Liver (tissue), 3 donors: ENCODE measurements at regions not wholly inside any gene's neighbourhood (a gene's known extent, or its start where the extent isn't known, plus 50 kb on each side); places are given as distances from the start of the nearest gene placed in this dataset.

ENCODE experiments used
- ATF3 ChIP-seq: IDR thresholded peaks from 2 replicates; pipeline ENCODE4 v1.6.1; 2016; ENCODE audit warnings: antibody characterized with exemption
- CTCF ChIP-seq: fragments of 150-350 bp; IDR thresholded peaks from 2 replicates; pipeline ENCODE4 v1.5.1; 2017; ENCODE audit warnings: improper control_type of control experiment, low read depth, low read length; ENCODE audit not compliant: missing input control
- EGR1 ChIP-seq, 2 donors: IDR thresholded peaks; 2 replicates each; pipeline ENCODE4 v1.6.1; 2016 to 2018; ENCODE audit warnings: antibody characterized with exemption in 2 of 2, low read depth in 2 of 2
- GABPA ChIP-seq, 2 donors: IDR thresholded peaks in 1 of 2; conservative IDR thresholded peaks in 1 of 2; 2 replicates each; pipeline ENCODE4 v1.6.1; 2016; ENCODE audit warnings: antibody characterized with exemption in 2 of 2, mild to moderate bottlenecking in 1 of 2, moderate library complexity in 1 of 2
- RAD21 ChIP-seq, 2 donors: IDR thresholded peaks; 2 replicates each; pipeline ENCODE4 v1.6.1; 2016; ENCODE audit warnings: antibody characterized with exemption in 2 of 2, mild to moderate bottlenecking in 2 of 2
- YY1 ChIP-seq: IDR thresholded peaks from 2 replicates; pipeline ENCODE4 v1.6.1; 2016; ENCODE audit warnings: antibody characterized with exemption, mild to moderate bottlenecking
- donor health status: healthy.
- donor health status: healthy.

DNA sequence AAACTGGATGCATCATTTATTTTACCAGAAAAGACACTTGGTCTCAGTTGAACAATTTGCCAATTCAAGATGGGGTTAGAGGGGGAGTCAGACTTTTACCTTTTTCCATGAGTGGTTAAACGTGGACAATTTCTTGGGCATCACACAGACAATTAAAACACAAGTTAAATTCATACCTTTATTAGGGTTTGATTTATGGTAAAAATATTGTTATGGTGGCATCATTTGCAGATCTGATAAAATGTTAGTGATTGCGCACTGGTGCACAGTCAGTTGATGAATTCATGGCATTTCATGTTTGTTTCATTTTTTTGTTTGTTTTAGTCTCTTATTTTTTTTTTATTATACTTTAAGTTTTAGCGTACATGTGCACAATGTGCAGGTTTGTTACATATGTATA lies 399.9 kb downstream of the DOK5 start:
- TF ChIP-seq GABPA (IDR thresholded peaks at IDR 0.05 in 1 of 2, conservative IDR thresholded peaks at IDR 0.05 in 1 of 2) (no peak), CTCF (no peak), RAD21 (IDR thresholded peaks at IDR 0.05) (no peak), ATF3 (no peak), EGR1 (IDR thresholded peaks at IDR 0.05; ENCODE audit: low read depth in 2 of 2) (no peak), YY1 (no peak)
